Gastroesophageal sphincter (tissue), 3 donors: ENCODE measurements at regions not wholly inside any gene's neighbourhood (a gene's known extent, or its start where the extent isn't known, plus 50 kb on each side); places are given as distances from the start of the nearest gene placed in this dataset.

Experiments used
- CTCF ChIP-seq, 4 experiments: fragments of 200-600 bp in 2 of 4; fragments of 450-650 bp in 2 of 4; sonication (generic) in 1 of 4; IDR thresholded peaks; one replicate each; pipeline ENCODE4 v1.5.1; 2017 to 2019; ENCODE audit warnings: antibody characterized with exemption in 4 of 4, mild to moderate bottlenecking in 2 of 4, moderate library complexity in 2 of 4
- POLR2A ChIP-seq, 2 donors: fragments of 450-650 bp; IDR thresholded peaks; one replicate each; pipeline ENCODE4 v1.6.1; 2017; ENCODE audit warnings: antibody characterized with exemption in 2 of 2, mild to moderate bottlenecking in 2 of 2, moderate library complexity in 1 of 2

GRCh38 chr6:25057111-25057905 lies 121.5 kb upstream of the RIPOR2 start:
- TF ChIP-seq POLR2A (IDR thresholded peaks at IDR 0.05) = no peak
- no peak for TF ChIP-seq CTCF (IDR thresholded peaks at IDR 0.05)
